22Rv1 (cell line): ENCODE measurements at regions not wholly inside any gene's neighbourhood (a gene's known extent, or its start where the extent isn't known, plus 50 kb on each side); places are given as distances from the start of the nearest gene placed in this dataset.
A peak's percentile ranks its signal among the peaks of the same experiment; 100 is the strongest.

Source experiments
- H3K27ac ChIP-seq: fragments of 450-650 bp; 2 replicates; pipeline ENCODE4 v1.5.1; 2017
- CTCF ChIP-seq: fragments of 450-650 bp; IDR thresholded peaks from 2 replicates; pipeline ENCODE4 v1.5.1; 2017; ENCODE audit warnings: mild to moderate bottlenecking
- ZFX ChIP-seq: fragments of 450-650 bp; IDR thresholded peaks from 2 replicates; pipeline ENCODE4 v1.6.1; 2017; ENCODE audit warnings: antibody characterized with exemption, borderline replicate concordance

GRCh38 chr3:188951734-188952133 lies 220.0 kb upstream of the TPRG1 start:
- no peak overlapping the region for H3K27ac ChIP-seq
- TF ChIP-seq CTCF, result no peak
- no peak for TF ChIP-seq ZFX

GRCh38 chr3:188954590-188955208 lies 217.1 kb upstream of the TPRG1 start:
- TF ChIP-seq CTCF, result peak; percentile 90
- TF ChIP-seq ZFX, result no peak
- H3K27ac ChIP-seq, result no peak overlapping the region

GRCh38 chr3:188955919-188956318 lies 215.9 kb upstream of the TPRG1 start:
- no peak overlapping the region for H3K27ac ChIP-seq
- no peak for TF ChIP-seq CTCF
- TF ChIP-seq ZFX, result no peak

DNA sequence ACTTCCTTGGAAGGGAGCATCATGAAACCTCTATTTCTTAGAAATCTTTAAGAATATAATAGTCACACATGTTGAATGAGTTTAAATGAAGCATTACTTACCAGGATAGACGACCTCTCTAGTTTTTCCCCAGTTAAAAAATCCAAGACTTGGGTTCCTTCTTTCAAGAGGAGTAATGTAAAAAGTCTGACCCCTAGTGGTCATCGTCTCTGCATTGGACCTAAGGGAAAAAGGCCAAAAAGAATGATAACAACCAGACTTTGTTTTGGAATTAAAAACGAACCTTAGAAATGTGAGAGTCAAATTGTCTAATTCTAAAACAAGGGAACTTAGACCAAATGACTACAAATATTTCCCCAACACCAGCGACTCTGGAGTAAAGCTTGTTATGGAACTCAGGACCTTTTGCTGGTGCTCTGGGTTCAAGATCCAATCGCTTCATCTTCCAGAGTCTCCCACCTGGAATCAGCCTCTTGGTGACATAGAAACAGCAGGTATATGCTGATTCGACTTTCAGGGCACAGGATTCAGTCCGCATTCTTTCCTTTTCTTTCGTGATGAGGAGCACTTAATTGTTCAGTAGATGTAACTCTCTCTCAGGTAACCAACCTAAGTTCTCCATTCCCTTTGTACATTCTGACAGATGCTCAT lies 214.8 kb upstream of the TPRG1 start:
- no peak overlapping the region for H3K27ac ChIP-seq
- no peak for TF ChIP-seq ZFX
- peak; percentile 85 for TF ChIP-seq CTCF

DNA sequence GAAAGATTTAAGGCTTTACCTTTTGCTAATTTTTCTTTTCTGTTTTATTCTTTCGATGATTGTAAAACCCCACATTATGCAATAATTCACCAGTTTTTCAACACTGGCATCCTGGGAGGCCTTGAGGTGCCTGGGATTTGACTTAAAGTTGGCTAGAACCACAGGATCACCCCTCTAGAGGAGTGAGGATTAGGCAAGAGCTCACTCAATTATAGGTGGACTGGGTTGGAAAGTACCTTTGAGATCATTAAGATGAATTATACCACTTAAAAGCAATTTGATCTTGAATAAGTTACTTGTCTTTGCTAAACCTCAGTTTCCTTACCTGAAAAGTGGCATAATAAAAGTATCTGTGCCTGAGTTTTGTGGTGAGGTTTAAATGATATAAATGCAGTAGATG lies 212.8 kb upstream of the TPRG1 start:
- H3K27ac ChIP-seq, result no peak overlapping the region
- TF ChIP-seq CTCF (no peak), ZFX (no peak)

DNA sequence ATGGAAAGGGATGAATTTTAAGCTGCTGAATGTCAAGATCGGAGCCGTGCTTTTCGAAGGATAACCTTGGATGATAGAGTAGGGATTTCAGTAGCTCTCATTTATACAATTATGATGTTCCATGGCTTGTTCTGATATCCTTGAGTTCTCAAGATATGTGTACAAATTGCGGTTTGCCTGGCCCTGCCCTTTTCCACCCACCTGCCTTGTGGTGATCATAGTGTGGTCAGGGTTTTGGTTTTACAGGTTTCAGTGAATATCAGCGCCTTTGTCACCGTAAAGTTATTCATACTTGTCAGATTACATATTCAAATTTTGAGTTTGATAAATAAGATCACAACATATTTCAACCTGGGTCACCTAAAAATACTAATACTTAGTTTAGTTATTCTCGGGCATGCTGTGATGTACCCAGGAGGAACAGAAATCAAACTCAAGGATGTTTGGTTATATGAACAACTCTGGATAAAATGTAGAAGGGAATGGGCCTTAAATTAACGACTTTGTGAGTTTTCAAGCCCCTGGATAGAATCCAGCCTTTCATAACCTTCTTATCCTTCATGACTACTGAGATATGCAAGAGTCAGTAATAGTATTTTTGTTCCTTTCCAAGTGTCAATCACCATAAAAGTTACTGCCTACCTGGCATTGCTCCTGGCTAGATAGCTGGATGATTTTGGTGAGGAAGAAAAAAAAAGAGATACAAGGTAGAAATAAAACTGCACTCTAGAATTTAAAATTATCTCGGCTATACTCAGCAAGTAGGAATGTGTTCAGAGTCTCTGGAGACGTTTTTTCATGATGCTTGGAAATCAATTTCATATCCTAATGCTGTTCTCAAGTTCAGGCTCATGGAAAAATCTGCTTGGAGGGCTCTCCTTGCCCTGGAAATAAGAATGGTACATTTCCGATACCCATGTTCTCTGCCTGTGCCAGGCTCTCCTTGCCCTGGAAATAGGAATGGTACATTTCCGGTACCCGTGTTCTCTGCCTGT lies 209.2 kb upstream of the TPRG1 start:
- H3K27ac ChIP-seq, result no peak overlapping the region
- TF ChIP-seq CTCF, result no peak
- TF ChIP-seq ZFX, result no peak
